IPS-18a (cell line): ENCODE measurements at regions not wholly inside any gene's neighbourhood (a gene's known extent, or its start where the extent isn't known, plus 50 kb on each side); places are given as distances from the start of the nearest gene placed in this dataset.

Experiments
- H3K27ac ChIP-seq: one replicate; pipeline ENCODE4 v1.5.1; 2013; ENCODE audit warnings: low read length
- H3K27me3 ChIP-seq: one replicate; pipeline ENCODE4 v1.6.1; 2013; ENCODE audit warnings: mild to moderate bottlenecking, low read length; ENCODE audit not compliant: control insufficient read depth, insufficient read depth
- H3K36me3 ChIP-seq: one replicate; pipeline ENCODE4 v1.6.1; 2013; ENCODE audit warnings: low read depth, low read length; ENCODE audit not compliant: control insufficient read depth
- H3K4me1 ChIP-seq: one replicate; pipeline ENCODE4 v1.6.1; 2013; ENCODE audit warnings: low read depth, low read length; ENCODE audit not compliant: control insufficient read depth
- H3K4me3 ChIP-seq: one replicate; pipeline ENCODE4 v1.5.1; 2013; ENCODE audit warnings: low read length
- H3K9ac ChIP-seq: one replicate; pipeline ENCODE4 v1.6.1; 2013; ENCODE audit warnings: mild to moderate bottlenecking, low read length, moderate library complexity
- H3K9me3 ChIP-seq: one replicate; pipeline ENCODE4 v1.6.1; 2013; ENCODE audit warnings: low read depth, low read length; ENCODE audit not compliant: control insufficient read depth

DNA sequence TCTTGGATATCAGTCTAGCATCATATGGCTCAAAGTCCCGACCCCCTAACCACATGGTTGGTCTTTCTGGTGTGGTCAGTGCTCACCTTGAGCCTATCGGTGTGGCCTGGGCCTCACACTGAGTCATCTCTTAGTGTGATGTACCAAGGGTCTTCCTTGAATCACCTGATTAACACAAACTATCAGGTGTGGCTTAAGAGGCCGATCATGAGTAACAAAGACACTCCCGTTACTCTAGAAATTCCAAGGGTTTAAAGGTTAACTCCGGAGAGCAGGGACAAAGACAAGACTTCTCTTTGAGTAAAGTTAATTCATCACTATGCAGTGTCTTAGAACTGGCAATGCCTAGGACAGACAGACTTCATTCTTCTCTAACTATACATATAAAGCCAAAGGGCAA, 52.3 kb upstream of the ARMC3 start:
- Histone ChIP-seq H3K9me3 (no peaks in the 10 kb centered on the region), H3K27ac (no peak overlapping the region), H3K9ac (no peak overlapping the region), H3K4me3 (no peak overlapping the region), H3K4me1 (peaks cover 29% of the 10 kb centered on the region), H3K27me3 (no peaks in the 10 kb centered on the region), H3K36me3 (no peaks in the 10 kb centered on the region)

DNA sequence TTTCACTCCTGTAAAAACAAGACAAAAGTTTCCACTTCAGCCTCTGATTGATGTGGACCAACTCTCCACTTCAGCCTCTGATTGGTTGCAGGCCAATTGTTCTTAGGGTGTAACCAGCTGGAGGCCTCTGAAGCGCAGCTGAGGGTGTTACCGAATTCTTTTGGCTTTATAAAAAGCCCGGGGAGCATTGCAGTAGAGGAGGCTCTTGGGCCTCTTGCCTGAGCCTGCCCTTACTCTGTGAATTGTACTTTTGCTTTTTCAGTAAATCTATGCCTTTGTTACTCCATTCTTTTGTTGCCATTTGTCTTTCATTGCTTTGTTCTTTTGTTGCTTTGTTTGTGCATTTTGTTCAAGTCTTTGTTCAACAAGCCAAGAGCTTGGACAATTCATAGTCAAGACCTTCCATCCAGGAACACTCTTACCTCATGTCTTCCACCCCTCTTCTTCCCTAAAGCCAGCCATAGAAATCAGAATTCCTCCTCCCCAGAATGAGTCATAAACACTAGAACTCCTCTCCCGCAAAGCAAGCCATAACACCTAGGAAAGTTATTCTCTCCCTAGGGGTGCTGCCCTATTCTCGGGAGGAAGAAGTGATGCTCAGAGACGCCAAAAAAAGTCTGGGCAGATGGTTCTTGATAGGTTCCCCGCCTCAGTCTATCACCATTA, 53.5 kb upstream of the ARMC3 start:
- no peaks in the 10 kb centered on the region for H3K36me3 ChIP-seq
- no peaks in the 10 kb centered on the region for H3K9me3 ChIP-seq
- H3K4me3 ChIP-seq = no peak overlapping the region
- H3K9ac ChIP-seq = no peak overlapping the region
- H3K27me3 ChIP-seq = no peaks in the 10 kb centered on the region
- H3K4me1 ChIP-seq = peaks cover 29% of the 10 kb centered on the region
- H3K27ac ChIP-seq = no peak overlapping the region

DNA sequence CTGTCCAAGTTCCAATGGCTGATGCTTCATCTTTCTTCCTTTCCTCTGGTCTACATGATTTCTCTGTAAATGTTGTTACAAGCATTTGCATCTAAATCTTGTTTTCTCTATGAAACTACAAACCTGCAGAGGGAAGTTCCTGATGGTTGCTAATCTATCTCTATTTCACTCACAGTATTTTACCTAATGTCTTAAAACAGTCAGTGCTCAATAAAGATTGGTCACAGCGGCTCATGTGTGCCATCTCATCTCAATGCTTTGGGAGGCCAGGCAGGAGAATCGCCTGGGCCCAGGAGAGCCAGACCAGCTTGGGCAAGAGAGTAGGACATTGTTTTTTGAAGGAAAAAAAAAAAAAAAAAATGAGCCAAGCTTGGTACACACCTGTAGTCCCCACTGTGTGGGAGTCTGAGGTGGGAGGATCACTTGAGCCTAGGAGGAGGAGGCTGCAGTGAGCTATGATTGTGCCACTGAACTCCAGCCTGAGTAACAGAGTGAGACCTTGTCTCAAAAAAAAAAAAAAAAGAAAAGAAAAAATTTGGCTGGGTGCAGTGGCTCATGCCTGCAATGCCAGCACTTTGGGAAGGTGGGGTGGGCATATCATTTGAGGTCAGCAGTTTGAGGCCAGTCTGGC, 71.3 kb upstream of the ARMC3 start:
- Histone ChIP-seq H3K9ac (no peak overlapping the region), H3K27ac (no peak overlapping the region), H3K4me1 (no peaks in the 10 kb centered on the region), H3K9me3 (no peaks in the 10 kb centered on the region), H3K4me3 (no peak overlapping the region), H3K36me3 (no peaks in the 10 kb centered on the region), H3K27me3 (no peaks in the 10 kb centered on the region)

DNA sequence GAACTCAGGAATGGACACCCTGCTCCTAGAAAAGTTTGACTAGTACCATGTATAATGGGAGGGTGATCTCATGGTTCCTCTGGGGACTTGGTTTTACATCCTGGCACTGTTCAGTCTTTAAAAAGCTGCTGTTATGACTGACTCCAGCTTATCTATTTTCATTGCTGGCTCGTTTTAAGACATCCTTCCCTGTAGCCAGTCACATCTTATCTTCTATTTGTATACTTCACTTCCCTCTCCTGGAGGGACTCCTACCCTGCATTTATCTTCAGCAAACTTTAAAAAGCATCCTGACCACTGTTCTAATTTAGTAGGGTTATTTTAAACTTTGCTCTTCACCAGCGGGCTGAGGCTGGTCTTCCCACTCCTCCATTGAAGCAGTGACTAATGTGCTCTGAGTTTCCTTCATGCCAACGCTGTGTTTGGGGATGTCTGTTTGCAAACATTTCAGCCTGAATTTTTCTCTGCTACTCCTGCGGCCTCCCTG, 72.9 kb upstream of the ARMC3 start:
- Histone ChIP-seq H3K27ac (no peak overlapping the region), H3K4me3 (no peak overlapping the region), H3K9ac (no peak overlapping the region), H3K36me3 (no peaks in the 10 kb centered on the region), H3K27me3 (no peaks in the 10 kb centered on the region), H3K4me1 (no peaks in the 10 kb centered on the region), H3K9me3 (no peaks in the 10 kb centered on the region)

DNA sequence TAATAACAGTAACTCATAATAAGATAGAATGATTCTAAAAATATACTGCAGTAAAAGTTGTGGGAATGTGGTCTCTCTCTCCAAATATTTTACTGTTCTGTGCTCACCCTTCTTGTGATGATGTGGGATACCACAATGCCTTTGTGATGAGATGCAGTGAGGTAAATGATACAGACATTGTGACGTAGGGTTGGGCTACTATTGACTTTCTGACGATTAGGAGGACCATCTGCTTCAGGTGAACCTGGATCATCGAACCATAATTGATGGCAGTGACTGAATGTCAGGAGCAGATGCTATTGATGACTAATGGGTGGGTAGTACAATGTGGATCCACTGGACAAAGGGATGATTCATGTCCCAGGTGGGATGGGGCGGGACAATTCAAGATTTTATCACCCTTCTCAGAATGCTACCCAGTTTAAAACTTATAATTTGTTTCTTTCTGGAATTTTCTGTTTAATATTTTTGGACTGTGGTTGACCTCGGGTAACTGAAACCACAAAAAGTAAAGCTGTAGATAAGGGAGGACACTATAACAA, 73.9 kb upstream of the ARMC3 start:
- no peaks in the 10 kb centered on the region for H3K4me1 ChIP-seq
- H3K9ac ChIP-seq = no peak overlapping the region
- H3K36me3 ChIP-seq = no peaks in the 10 kb centered on the region
- no peak overlapping the region for H3K4me3 ChIP-seq
- no peaks in the 10 kb centered on the region for H3K27me3 ChIP-seq
- H3K27ac ChIP-seq = no peak overlapping the region
- H3K9me3 ChIP-seq = no peaks in the 10 kb centered on the region

DNA sequence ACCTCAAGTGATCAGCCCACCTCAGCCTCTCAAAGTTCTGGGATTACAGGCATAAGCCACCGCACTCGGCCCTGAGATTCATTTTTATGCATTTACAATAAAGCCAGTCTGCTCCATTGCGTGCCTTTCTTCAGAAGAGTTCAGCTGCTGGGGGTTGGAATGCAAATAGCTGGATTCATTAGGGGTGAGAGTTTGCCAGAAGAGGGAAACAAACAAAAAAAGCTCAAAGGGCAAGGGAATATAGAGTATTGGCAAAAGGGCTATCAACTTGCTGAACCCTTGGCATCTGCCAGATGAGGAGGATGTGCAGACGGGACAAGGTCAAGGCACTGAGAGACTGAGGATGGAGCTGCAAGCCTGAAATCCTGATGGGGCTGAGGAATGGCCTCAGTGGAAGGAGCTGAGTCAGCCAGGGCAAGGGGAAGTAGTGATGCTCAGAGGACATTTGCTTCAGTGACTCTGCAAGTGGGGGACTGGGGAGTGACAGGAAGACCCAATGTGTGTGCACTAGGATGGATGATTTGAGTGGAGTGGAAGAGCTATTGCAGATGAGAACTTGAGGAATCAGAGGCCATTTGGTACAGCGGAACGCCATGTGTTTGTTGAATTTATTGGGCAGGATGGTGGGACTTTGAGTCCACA, 75.0 kb upstream of the ARMC3 start:
- Histone ChIP-seq H3K9me3 (no peaks in the 10 kb centered on the region), H3K9ac (no peak overlapping the region), H3K27ac (no peak overlapping the region), H3K27me3 (no peaks in the 10 kb centered on the region), H3K4me1 (no peaks in the 10 kb centered on the region), H3K36me3 (no peaks in the 10 kb centered on the region), H3K4me3 (no peak overlapping the region)

DNA sequence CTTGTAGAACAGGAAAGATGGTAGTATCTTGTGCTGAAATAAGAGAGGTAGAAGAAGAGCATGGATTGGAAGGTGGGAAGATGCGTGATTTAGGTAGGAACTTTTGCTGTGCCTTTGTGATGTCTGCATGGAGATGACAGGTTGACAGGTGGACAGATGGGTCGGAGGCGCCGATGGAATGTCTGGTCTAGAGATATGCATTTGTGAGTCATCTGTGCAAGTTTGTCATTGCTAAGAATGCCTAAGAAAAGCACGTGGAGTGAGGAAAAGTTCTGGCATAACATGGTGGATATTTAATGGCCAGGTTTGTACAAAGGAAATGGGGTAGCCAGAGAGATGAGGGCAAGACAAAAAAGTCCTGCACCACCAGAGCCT, 76.0 kb upstream of the ARMC3 start:
- Histone ChIP-seq H3K27ac (no peak overlapping the region), H3K27me3 (no peaks in the 10 kb centered on the region), H3K36me3 (no peaks in the 10 kb centered on the region), H3K4me1 (no peaks in the 10 kb centered on the region), H3K9ac (no peak overlapping the region), H3K9me3 (no peaks in the 10 kb centered on the region), H3K4me3 (no peak overlapping the region)

DNA sequence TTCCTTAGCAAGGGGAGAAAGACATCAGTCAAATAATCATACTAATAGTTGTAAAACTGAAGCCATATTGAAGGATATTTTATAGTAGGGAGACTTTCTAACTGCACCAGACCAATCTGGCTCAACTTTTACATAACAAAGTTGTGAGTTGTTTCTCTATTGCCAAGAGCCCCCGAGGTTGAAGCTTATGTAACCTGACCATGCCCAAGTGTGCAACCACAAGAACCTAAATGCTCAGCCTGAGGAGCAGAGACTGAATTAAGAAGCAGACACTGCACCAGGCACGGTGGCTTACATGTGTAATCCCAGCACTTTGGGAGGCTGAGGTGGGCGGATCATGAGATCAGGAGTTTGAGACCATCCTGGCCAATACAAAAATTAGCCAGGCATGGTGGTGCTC, 77.3 kb upstream of the ARMC3 start:
- H3K4me1 ChIP-seq = no peaks in the 10 kb centered on the region
- no peak overlapping the region for H3K9ac ChIP-seq
- no peaks in the 10 kb centered on the region for H3K36me3 ChIP-seq

DNA sequence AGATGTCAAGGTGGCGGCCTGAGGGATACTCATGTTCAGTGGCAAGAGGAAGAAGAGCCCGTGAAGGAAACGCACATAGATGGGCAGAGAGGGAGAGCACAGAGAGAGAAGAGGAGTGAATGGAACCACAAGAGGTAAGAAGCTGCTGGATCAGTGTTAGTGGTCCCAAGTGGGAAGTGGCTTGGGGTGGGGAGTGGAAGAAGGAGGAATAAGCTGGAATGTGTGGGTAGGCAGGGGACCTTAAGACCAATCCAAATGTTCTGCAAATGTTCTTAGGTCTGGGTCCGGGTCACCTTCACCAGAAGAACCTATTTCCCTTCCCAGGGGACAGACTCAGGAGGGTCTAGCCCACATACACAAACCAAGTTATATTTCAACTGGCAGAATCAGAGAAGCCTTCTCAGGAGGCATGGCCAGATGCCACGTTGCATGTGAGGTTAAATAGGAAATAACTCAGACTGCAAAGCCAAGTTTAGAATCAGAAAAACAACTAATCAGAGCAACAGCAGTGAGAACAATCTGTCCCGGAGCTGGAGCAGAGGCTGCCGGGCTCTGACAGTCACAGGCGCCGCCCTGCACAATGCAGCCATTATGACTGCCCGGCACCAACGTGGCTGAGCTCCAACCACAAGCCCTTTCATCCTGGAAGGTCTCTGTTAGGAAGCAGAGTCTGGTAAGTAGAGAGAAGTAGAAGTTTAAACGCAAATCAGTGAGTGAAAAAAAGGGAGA, 78.6 kb upstream of the ARMC3 start:
- Histone ChIP-seq H3K27me3 (no peaks in the 10 kb centered on the region), H3K9me3 (no peaks in the 10 kb centered on the region), H3K9ac (no peak overlapping the region), H3K4me3 (no peak overlapping the region), H3K4me1 (no peaks in the 10 kb centered on the region), H3K27ac (no peak overlapping the region), H3K36me3 (no peaks in the 10 kb centered on the region)

More for the DNA sequence above, 77.3 kb upstream of the ARMC3 start:
- H3K4me3 ChIP-seq = no peak overlapping the region
- H3K9me3 ChIP-seq = no peaks in the 10 kb centered on the region
- no peak overlapping the region for H3K27ac ChIP-seq
- no peaks in the 10 kb centered on the region for H3K27me3 ChIP-seq

DNA sequence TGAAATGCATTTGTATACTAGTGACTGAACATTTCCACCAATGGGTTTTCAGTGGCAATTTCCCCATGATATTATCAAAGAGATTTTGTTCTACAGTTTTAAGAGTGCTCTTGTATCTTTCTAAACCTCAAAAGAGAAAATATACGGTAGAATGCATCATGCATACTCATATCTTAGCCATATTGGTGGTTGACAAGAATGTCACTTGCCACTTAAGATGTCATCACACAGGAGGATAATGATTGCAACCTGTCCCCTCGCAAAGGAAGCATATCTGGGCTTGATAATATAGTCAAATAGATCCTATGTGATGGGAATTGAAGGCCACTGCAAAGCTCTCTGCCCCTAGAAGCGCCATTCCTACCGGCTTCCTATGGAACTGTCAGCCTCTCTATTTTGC, 79.3 kb upstream of the ARMC3 start:
- H3K4me3 ChIP-seq = no peak overlapping the region
- no peaks in the 10 kb centered on the region for H3K9me3 ChIP-seq
- no peak overlapping the region for H3K27ac ChIP-seq
- no peaks in the 10 kb centered on the region for H3K4me1 ChIP-seq
- no peaks in the 10 kb centered on the region for H3K36me3 ChIP-seq
- no peak overlapping the region for H3K9ac ChIP-seq
- no peaks in the 10 kb centered on the region for H3K27me3 ChIP-seq

DNA sequence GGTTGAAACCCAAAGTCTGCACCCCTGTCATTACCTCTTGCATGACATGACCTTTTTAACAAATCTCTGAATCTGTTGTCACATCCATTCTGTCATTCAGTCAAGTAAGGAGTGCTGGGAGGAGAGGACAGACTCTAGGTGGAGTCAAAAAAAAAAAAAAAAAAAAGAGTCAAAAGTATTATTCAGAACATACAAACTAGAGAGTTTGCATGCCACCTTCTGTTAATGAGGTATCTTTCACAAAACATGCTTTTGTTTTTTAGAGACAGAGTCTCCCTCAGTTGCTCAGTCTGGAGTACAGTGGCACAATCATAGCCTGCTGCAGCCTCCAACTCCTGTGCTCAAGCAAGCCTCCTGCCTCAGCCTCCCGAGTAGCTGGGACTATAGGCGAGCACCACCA, 81.6 kb upstream of the ARMC3 start:
- Histone ChIP-seq H3K27me3 (no peaks in the 10 kb centered on the region), H3K9ac (no peak overlapping the region), H3K4me3 (no peak overlapping the region), H3K36me3 (no peaks in the 10 kb centered on the region), H3K4me1 (no peaks in the 10 kb centered on the region), H3K9me3 (no peaks in the 10 kb centered on the region), H3K27ac (no peak overlapping the region)
